CD4-positive, alpha-beta T cell treated with Interleukin-4 for 1 hour (primary cell): ENCODE measurements at regions not wholly inside any gene's neighbourhood (a gene's known extent, or its start where the extent isn't known, plus 50 kb on each side); places are given as distances from the start of the nearest gene placed in this dataset.

Experiments
- DNase-seq, 2 donors: peaks; one replicate each; pipeline ENCODE4 v3.0.0-alpha.2; 2020 to 2022

- DNase-seq, result no peak
Measured at GRCh38 chrX:149992918-149993317, 54.6 kb upstream of the EOLA2 start.

DNA sequence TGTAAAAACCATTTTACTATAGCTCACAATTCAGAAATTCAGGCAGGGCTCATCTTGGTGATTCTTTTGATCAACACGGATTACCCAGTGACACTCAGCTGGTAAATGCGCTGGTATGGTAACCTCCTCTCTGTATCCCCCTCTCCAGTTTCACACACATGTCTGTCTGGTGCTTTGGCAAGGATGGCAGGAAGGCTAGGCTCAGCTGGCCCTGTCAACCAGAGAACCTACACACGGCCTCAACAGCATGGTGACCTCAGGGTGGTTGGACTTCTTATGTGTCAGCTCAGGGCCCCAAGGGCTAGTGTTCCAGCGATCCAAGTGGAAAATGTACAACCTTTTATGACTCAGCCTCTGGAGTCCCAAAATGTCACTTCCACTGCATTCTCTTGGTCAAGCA lies 55.7 kb upstream of the EOLA2 start:
- DNase-seq, result no peak

GRCh38 chrX:149996515-149996914 lies 58.2 kb upstream of the EOLA2 start:
- DNase-seq, result no peak

- DNase-seq, result no peak
Measured at GRCh38 chrX:150005027-150005426, 66.7 kb upstream of the EOLA2 start.

DNA sequence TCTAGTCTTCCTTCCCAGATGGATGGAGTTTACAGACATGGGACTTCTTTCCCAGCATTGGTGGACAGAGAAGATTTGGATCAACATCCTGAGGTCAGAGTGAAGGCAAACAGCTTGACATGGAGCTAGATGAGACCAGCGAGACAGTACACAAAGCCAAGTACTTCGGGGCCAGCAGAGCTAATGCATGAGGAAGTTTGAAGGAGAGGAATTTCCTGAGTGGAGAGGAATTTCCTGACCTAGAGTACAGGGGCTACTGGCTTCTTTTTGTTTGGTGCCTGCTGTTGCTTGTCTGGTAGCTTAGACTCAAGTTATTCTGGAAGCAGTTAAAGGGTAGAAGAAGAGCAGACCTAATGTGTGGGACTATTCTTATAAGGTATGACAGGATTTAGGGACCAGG lies 69.1 kb upstream of the EOLA2 start:
- DNase-seq, result no peak

DNA sequence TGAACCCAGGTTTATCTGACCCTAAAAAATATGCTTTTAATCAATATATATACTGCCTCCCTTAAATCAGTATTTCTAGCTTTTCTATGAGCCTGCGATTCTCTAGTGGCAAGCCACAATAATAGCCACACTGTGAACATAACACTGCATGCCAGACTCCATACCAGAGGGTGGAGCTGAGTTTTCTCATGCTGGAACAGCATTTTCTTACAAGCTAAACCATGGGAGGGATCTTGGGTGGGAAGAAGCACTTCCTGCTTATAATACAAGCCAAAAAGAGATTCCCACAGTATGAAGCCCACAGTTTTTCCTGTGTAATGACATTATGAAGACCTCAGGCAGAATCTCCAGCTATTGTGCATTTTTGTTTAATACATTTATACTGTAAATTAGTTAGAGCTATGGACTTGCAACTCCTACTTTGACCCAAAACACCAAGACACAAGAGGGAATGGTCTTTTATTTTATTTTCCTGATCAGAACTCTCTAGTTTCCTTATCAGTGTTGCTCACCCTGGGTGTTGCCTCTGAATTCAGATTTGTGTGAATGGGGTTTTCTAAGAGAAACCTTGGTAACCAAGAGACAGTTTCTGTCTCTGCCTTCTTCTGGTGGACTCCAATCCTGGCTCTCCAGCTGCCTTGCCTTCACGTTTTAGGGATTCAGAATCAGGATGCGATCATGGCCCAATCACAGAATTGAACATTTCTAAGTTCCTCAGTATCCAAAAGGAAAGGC lies 74.5 kb upstream of the EOLA2 start:
- no peak for DNase-seq

DNA sequence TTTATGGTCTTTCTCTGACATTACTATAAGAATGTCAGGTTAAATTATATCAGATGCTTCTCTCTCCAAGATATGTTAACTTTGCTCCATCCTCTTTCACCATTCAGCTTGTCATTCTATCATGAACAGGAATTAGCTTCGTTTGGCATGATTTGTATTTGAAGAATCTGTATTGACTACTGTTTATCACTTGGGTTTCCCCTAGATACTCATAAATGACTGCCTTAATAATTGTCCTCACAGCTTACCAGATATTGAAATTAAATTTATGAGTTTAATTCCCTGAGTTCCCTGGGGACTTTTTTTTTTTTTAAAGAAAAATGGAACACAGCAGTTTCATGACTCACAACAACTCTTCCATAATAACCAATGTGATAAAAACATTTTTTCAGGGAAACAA lies 76.2 kb upstream of the EOLA2 start:
- no peak for DNase-seq

- DNase-seq, result no peak
Measured at GRCh38 chrX:150017868-150018267, 79.6 kb upstream of the EOLA2 start.

- DNase-seq, result no peak
Measured at GRCh38 chrX:150018931-150019361, 80.7 kb upstream of the EOLA2 start.

GRCh38 chrX:150028692-150029091 lies 90.4 kb upstream of the EOLA2 start:
- DNase-seq, result peak in 1 of 2 donors; percentile 7

GRCh38 chrX:150032742-150033141 lies 94.5 kb upstream of the EOLA2 start:
- no peak for DNase-seq

DNA sequence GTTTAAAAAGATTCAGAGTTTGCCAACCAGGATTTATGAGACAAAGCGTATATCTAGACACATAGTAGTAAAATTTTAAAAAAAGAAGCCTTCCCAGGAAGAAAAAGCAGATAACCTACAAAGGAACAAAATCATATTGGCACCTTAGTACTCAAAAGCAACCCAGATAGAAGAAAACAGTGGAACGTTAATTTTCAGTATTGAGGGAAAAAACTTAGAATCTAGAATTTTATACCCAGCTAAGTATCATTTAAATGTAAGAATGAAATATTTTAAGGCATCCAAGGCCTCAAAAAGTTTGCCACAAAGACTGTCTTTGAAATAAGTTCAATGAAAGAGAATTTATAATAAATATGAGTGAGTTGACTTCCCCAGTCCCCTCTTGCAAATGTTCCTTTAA lies 96.5 kb upstream of the EOLA2 start:
- no peak for DNase-seq

DNA sequence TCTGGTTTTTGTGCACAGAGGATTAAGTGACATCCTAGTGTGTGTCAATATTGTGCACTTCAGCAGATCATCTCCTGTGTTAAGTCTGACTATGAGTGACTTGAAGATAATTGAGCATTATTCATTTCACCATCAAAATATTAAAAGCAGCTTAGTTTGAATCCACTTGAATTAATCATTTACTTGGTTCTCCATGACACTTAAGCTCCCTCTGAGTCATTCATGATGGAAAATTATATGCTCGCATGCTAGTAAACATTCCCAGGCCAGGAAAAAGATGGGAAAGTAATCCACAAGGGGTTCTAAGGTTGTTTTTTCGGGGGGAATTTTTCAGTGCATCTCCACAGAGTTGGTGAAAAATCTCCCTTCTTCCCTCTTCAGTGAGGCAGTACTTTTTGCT lies 97.2 kb upstream of the EOLA2 start:
- no peak for DNase-seq

DNA sequence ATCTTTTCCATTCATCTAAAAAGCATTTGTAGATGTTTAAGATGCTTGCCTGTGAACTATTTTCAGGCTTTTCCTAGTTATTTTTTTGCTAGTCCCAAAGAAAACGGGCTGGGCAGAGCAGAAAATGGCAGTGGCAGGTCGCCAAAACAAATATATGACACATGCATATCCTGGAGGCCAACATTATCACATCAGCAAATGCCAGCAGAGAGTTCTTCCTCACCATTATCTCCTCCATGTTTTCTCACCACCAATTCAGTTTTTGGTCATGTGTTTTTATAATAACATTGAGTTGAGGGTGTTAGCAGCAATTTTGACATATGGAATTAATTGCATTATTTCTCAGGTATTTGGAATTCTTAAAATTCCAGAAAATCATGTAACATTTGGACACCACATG lies 97.9 kb upstream of the EOLA2 start:
- DNase-seq, result no peak

DNA sequence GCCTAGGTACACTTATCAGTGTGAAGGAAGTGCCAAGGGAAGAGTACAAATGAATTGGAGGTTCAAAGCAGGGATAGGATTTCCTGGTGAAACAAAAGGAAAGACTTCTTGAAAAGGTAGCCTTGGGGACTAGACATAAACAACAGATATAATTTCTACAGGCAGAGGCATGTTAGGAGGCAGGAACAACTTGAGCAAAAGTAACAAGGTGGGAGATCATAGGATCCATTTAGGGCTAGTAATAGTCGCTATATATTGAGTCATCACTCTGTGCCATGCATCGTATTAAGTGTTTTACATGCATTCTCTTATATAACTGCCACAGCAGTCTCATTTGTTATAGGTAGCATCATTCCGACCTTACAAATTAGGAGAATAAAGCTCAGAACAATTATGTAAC lies 98.3 kb upstream of the EOLA2 start:
- no peak for DNase-seq

GRCh38 chrX:150037041-150037440 lies 98.8 kb upstream of the EOLA2 start:
- DNase-seq, result no peak

- DNase-seq, result no peak
Measured at GRCh38 chrX:150038315-150038714, 100.0 kb upstream of the EOLA2 start.

- DNase-seq, result no peak
Measured at GRCh38 chrX:150038986-150039599, 100.8 kb upstream of the EOLA2 start.

DNA sequence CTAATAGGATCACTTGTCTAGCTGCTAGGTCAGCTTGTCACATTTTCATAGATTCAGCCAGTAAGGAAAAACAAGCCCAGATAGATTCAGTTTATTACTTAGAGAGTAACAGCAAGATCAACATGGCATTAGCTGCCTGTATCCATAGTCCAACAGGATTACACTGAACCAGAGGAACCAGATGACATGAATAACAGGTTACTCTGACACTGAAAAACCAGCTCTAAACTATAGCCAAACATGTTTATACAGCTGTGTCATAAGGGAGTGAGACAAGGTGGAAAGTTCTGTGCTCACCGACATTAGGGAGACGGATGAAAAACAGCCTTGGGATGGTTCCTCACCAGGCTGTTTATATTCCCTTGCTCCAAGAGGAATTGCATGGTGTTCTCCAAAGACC lies 102.9 kb upstream of the EOLA2 start:
- no peak for DNase-seq

DNA sequence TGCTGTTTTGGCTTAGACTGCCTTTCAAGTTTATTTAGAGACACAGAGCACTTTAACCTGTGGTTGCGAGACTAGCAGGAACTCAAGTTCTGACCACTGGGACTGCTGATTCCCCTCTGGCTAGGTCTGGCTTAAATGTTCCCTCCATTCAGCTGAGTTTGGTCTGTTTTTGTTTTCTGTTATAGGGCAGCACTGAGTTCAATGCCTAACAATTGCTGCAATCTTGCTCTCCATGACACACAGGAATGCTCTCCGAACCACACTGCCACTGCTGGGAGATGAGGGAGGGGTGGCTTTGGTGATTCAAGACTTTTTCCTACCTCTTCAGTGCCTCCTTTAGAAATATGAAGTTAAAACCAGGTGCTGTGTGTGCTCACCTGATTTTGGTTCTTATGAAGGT lies 106.3 kb upstream of the EOLA2 start:
- no peak for DNase-seq

GRCh38 chrX:150047818-150048217 lies 109.5 kb upstream of the EOLA2 start:
- no peak for DNase-seq

- no peak for DNase-seq
Measured at GRCh38 chrX:150049647-150050046, 111.4 kb upstream of the EOLA2 start.

DNA sequence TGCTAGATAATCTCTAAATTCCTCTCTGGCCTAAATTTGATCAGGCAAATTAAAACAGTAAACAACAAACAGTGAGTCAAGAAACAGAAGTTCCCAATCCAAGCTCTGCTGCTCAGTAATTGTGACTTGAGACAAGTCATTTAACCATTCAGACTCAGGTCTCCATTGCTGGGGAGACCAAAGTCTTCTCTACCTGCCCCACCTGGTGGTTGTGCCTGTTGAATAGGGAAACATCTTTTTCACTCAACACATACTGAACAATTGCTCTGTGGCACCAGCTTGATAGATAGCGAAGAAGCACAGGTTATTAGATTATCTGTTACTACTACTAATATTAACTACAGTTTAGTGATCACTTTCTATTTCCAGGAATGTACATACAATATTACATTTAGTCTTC lies 112.1 kb upstream of the EOLA2 start:
- DNase-seq, result no peak

- no peak for DNase-seq
Measured at GRCh38 chrX:150051096-150051495, 112.8 kb upstream of the EOLA2 start.

DNA sequence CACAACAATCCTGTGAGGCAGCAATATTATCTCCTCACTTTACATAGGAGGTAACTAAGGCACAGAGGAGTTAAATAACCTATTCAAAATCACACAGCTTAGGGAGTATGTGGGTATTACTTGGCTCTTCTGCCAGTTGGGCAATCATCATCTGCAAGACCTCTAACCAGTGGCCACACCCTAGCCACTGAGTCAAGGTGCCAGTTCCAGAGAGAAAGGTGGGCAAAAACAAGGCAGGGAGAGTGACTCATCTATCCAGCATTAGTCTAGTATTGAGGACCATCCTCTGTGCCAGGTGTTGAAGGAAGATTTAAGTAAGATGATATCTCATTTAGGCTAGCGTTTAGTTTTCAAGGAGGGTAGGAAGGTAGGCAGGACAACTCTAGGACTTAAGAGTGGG lies 113.9 kb upstream of the EOLA2 start:
- DNase-seq, result no peak
